ENCODE measurements at regions not wholly inside any gene's neighbourhood (a gene's known extent, or its start where the extent isn't known, plus 50 kb on each side); places are given as distances from the start of the nearest gene placed in this dataset.

- TF ChIP-seq SRF (CRISPR knock-in tag; IDR thresholded peaks at IDR 0.05) = no peak
- TF ChIP-seq, protein P1, sequence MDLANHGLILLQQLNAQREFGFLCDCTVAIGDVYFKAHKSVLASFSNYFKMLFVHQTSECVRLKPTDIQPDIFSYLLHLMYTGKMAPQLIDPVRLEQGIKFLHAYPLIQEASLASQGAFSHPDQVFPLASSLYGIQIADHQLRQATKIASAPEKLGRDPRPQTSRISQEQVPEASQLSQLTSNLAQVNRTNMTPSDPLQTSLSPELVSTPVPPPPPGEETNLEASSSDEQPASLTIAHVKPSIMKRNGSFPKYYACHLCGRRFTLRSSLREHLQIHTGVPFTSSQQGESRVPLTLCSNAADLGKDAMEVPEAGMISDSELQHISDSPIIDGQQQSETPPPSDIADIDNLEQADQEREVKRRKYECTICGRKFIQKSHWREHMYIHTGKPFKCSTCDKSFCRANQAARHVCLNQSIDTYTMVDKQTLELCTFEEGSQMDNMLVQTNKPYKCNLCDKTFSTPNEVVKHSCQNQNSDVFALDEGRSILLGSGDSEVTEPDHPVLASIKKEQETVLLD (IDR thresholded peaks at IDR 0.05) = no peak
- no peak for TF ChIP-seq KAT8 (IDR thresholded peaks at IDR 0.05; ENCODE audit: low read depth)
- no peak for TF ChIP-seq MNT (conservative IDR thresholded peaks at IDR 0.05)
- TF ChIP-seq RFX5 (IDR thresholded peaks at IDR 0.05; ENCODE audit: low read depth, low read length) = no peak
- TF ChIP-seq GABPA (tag; conservative IDR thresholded peaks at IDR 0.05; ENCODE audit: low read depth) = no peak
Measured at GRCh38 chr7:33829536-33829935, 75.8 kb upstream of the BMPER start (continued).

DNA sequence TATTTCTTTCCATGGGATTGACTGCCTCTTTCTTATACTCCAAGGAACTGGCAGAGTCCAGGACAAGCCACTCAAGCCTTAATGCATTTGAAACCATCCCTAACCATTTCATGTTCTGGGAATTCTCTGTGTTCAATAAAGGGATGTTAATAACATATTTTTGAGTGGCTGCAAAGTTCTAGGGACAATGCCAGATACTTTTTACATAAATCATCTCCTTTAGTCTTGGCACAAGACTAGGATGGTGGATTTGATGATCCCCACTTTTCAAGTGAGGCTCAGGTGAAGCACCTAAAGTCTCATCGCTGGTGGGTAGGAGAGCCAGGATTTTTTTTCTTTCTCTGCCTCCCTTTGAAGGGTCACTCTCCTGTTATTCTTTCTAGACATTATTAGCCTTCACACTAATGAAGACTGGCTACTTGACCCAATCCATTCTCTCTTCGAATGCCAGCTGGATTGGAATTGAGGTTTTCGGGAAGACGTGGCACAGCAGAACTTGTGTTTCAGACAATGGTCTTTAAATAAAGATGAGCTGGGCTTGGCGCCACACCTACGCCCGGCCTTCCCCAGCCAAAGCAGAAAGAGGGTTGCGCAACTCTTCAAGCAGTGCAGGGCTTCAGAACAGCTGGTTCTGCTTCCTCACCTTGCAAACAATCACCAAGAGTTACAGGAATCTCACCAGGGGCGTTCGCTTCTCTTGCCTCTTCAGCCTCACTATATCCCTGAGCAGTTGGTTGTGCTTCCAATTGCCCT lies 73.8 kb upstream of the BMPER start:
- no peak for TF ChIP-seq NKRF (IDR thresholded peaks at IDR 0.05; ENCODE audit: borderline replicate concordance)
- peak; percentile 83 for TF ChIP-seq CEBPB (tag; IDR thresholded peaks at IDR 0.05)
- TF ChIP-seq CEBPG (CRISPR knock-in tag; IDR thresholded peaks at IDR 0.05) = no peak
- TF ChIP-seq CEBPG (tag; conservative IDR thresholded peaks at IDR 0.05 in 1 of 2, IDR thresholded peaks at IDR 0.05 in 1 of 2) = peak in 1 of 2 experiments; percentile 39; a peak in 1 of 4 replicates
- Histone ChIP-seq H3K27ac (ENCODE audit: extremely low read depth, low read depth, low read length) (no peak overlapping the region), H3K79me2 (ENCODE audit: control insufficient read depth, insufficient read depth, low read length) (no peaks in the 10 kb centered on the region), H3K4me3 (no peak overlapping the region), H3K9ac (ENCODE audit: insufficient read depth in 1 of 2, low read depth in 2 of 2, low read length in 2 of 2) (no peak overlapping the region), H3K4me2 (ENCODE audit: insufficient read depth, low read length) (no peak overlapping the region), H3K9me3 (replicated peaks; ENCODE audit: control insufficient read depth, insufficient read depth, low read depth, low read length) (no peaks in the 10 kb centered on the region), H3K27me3 (ENCODE audit: control insufficient read depth in 2 of 2, insufficient read depth in 2 of 2, low read length in 2 of 2) (no peaks in the 10 kb centered on the region), H3K36me3 (ENCODE audit: control insufficient read depth, insufficient read depth, low read length) (no peaks in the 10 kb centered on the region), H4K20me1 (replicated peaks; ENCODE audit: control insufficient read depth, insufficient read depth, low read length) (no peaks in the 10 kb centered on the region), H3K4me1 (replicated peaks in 1 of 2; ENCODE audit: control insufficient read depth in 2 of 2, insufficient read depth in 2 of 2, low read length in 2 of 2) (no peaks in the 10 kb centered on the region), H3K9me1 (ENCODE audit: control insufficient read depth, insufficient read depth, low read length) (no peaks in the 10 kb centered on the region), H2AFZ (ENCODE audit: low read depth, low read length) (no peak overlapping the region)
- under 1% methylated on average over 10 of the region's 10 CpGs for WGBS (ENCODE audit: insufficient coverage, low coverage, missing lambda C conversion rate)
- ChIA-PET CTCF (ENCODE audit: low intra/inter-chr PET ratio) (no interaction called here), POLR2A (no interaction called here)
- in situ Hi-C loops (cut with MboI) (no loop called here), intact Hi-C loops (cut with micrococcal nuclease) (no loop called here)
- DNase-seq (ENCODE audit: extremely low read depth in 1 of 4, low spot score in 3 of 4) (no peak), FAIRE-seq (no peak), ATAC-seq (no peak)
- no TSS peak for BruUV-seq (replicated peaks)
